Keratinocyte (primary cell): ENCODE measurements at regions not wholly inside any gene's neighbourhood (a gene's known extent, or its start where the extent isn't known, plus 50 kb on each side); places are given as distances from the start of the nearest gene placed in this dataset.
"Not testable (repeated sequence)": the region's sequence is repeated elsewhere in the genome, so short reads cannot be mapped to it uniquely, and the experiment has no call there.

Experiments
- CTCF ChIP-seq, 3 experiments: IDR thresholded peaks in 1 of 3; conservative IDR thresholded peaks in 1 of 3; optimal IDR thresholded peaks in 1 of 3; 2 replicates in 2 of 3; 3 replicates in 1 of 3; pipeline versions ENCODE3 to v1.5.1; 2011; ENCODE audit warnings: low read length in 3 of 3, mild to moderate bottlenecking in 3 of 3, moderate library complexity in 2 of 3, control low read depth in 1 of 3, inconsistent platforms in 1 of 3; ENCODE audit not compliant: insufficient read depth in 2 of 3; ENCODE audit errors: extremely low read depth in 1 of 3
- EZH2 ChIP-seq: IDR thresholded peaks from one replicate; pipeline ENCODE4 v1.6.1; 2012; ENCODE audit warnings: inconsistent platforms, mild to moderate bottlenecking, low read length, moderate library complexity

- TF ChIP-seq EZH2; CTCF (optimal IDR thresholded peaks at IDR 0.05 in 1 of 3, IDR thresholded peaks at IDR 0.05 in 1 of 3, conservative IDR thresholded peaks at IDR 0.05 in 1 of 3; ENCODE audit: extremely low read depth in 1 of 3, insufficient read depth in 2 of 3, low read length in 3 of 3): not testable (repeated sequence)
These were observed 79.7 kb upstream of the NDN start for GRCh38 chr15:23766779-23767178.
